Activated CD4-positive, alpha-beta T cell treated with anti-CD3 and anti-CD28 coated beads, Interleukin-2, amount 50 U/mL, for 16 hours (primary cell): ENCODE measurements at regions not wholly inside any gene's neighbourhood (a gene's known extent, or its start where the extent isn't known, plus 50 kb on each side); places are given as distances from the start of the nearest gene placed in this dataset.
A peak's percentile ranks its signal among the peaks of the same experiment; 100 is the strongest.

Experiments used
- DNase-seq: peaks from one replicate; pipeline ENCODE4 v3.0.0-alpha.2; 2020

DNA sequence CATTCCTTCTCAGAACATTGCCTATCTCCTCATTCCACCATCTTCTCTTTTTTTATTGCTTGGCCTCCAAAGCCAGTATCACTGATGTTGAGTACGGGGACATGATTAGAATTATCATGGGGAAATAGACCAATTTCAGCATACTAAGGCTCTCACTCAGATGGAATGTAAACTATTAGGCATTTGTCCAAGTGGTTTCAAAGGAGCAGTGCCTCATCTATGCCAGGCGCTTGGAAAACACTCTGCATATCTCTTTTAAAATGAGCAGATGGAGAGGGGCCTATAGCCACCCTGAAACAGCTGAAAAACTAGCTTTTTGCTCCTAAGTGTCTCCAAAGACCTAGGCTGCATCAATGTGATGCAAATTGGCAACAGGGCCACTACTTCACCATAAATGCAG lies 150.8 kb upstream of the DIPK2B start:
- DNase-seq, result no peak

DNA sequence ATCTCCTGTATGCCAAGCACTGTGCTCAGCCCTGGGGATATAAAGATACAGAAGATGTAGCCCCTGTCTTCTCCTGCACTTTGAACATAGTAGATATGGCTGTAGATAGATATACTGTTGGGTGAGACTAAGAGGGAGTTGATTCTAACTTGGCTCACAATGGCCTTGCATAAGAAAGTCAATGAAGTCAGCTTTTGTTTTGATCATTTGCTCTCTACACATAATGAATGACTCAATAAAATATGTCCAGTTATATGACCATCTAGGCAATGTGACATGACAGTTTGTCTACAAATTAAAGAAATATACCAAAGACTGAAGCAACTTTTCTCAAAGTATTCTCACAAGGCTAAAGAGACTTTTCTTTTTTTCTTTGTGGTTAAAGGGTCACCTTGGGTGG lies 147.6 kb upstream of the DIPK2B start:
- no peak for DNase-seq

- DNase-seq, result no peak
Measured at GRCh38 chrX:45347877-45348276, 147.2 kb upstream of the DIPK2B start.

DNA sequence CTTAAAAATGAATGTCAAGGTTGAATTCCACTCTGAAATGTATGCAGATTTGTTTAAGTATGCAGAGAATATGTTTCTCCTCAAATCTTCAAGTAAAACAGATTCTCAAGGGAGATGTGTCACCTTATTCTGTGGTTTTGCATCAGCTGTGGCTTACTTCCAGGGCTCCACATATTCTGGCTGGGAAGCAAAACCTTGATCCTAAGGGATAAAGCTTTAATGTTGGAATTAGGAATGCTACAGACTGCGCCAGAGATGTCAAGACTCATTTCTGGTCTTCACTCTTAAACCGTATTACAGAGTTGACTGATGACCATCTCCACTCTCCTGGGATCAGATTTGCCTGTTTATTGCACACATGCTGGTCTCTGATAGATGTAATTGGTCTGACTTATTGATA lies 143.9 kb upstream of the DIPK2B start:
- no peak for DNase-seq

DNA sequence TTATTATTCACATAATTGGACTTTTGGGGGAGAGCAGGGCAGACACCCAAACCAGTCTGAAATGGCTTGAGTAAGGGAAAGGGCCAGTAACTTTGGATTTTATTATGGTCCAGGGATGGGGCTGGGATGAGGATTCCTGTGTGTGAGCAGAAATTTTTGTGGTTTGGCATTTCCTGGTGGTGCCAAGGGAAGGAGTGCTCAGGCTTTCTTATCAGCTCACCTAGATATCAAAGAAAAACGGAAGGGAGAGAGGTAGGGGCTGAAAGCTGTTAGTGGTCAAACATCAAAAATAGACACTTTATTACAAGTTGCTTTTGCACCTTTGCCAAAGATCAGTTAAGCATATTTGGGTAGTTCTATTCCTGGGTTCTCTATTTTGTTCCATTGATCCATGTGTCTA lies 128.5 kb upstream of the DIPK2B start:
- DNase-seq, result no peak

DNA sequence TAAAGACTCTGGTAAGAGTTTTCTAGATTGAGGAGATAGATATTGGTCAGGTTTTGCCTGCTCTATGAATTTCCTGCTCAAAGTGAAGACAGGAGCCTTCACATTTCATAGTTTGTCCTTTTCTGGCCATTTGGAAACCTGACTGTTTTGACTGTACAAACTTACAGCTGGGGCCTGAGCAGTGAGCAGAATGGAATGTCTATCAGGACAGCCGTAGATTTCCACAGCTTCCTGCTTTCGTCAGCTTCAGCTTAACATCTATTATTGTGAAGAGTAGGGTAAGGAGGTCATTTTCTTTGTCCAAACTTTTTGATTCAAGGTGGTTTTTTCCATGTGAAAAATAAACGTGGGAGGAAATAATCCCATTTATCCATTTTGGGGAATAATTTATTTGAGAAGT lies 124.3 kb upstream of the DIPK2B start:
- DNase-seq, result no peak

DNA sequence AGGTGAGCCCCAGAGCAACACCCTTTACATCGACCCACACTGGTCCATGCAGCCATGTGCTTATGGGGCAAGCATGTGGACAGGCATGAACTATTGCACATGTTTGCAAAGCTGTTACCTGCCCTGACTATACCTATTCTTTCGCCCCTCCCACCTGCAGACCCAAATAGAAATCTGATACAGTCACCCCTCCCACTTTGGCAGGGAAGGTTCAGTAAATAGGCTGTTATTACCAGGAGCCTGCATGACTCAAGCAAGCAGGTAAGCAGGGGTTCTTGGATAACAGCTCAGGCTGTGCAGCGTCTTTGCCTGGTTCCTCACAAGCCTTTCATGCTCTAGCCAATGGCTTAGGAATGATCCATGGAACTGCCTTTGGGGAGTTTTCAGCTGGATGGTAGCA lies 122.7 kb upstream of the DIPK2B start:
- DNase-seq, result no peak

- DNase-seq, result no peak
Measured at GRCh38 chrX:45322820-45323219, 122.1 kb upstream of the DIPK2B start.

GRCh38 chrX:45322382-45322781 lies 121.7 kb upstream of the DIPK2B start:
- DNase-seq, result peak; percentile 26

- DNase-seq, result no peak
Measured at GRCh38 chrX:45320191-45320590, 119.5 kb upstream of the DIPK2B start.

DNA sequence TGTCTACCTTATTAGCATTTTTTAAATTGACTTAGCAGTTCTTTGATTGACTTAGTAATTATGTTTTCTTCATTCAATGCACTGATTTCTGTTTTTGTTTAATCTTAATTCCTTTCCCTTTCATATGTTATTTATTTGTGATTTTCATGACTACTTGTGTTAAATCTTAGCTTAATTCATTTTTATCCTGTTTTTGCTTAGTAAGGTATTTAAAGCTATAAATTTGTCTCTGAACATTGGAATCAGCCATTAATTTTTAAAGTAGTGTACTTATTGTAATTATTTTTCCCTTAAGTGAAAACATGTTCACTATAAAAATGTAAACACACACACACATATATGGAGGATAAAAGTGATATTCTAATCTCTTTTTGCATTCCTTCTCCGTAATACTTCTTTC lies 109.1 kb upstream of the DIPK2B start:
- no peak for DNase-seq

DNA sequence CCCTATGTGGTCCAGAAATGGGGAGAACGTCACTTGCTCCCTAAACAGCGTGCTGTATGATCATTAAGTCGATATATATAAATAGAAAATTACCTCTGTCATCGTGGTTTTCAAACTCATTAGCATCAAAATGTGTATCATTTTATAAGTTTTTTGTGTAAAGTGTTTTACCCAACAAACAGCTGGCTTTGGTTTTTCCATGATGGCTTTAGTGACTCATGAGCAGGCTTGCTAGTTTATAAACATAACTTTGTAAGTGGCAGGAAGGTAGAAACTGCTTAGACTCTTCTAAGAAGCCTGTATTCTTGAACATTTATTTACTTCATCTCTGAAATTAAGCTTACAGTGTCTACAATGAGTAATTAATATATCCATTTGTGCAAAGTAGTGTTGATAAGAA lies 108.4 kb upstream of the DIPK2B start:
- DNase-seq, result no peak

DNA sequence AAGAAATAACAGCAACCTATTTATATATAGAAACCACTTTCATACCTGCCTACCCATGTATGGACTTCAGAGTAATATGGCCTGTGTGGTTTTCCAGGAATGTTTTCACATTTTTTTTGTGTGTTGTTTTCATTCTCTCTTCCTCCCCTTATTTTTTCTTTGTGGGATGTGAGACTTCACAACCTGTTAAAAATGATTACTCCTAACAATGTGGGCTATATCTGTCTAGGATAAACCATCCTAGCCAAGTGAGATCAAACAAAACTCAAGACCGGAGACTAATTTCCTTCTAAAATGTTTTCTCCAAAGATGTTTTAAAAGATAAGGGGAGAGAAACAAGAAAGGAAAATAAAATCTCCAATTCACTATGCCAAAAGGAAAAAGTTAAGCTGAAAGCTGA lies 106.1 kb upstream of the DIPK2B start:
- DNase-seq, result no peak

- no peak for DNase-seq
Measured at GRCh38 chrX:45300638-45301037, 100.0 kb upstream of the DIPK2B start.

DNA sequence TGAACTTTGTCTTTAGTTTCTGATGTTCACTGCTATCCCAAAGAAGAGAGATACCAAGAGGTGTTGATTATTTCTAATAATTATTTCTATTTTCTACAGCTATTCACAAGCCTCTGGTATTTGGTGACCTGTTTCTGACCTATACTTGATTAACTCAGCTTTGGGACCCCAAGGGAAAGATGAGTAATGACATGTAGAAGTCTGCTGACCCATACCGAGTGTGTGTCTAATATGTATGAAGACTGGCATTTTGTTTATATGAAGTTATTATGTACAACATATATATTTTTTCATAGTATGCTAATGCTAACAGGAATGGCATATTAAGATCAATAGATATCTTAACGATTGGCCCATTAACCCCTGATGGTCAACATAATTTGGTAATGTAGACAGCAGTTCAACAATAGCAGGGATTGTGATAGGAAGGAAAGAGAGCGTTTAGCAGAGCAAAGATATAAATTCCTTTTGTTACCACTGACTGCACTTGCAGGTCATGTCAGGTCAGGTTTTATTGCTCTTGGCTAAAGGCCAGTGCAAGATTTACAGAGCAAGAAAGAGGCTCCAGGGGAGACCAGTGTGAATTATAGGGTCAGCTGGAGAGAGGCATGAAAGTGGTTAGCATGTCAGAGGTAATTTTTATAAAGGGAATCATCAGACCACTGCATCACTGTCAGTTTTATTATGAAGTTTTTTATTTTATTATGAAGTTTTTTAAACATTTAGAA lies 94.7 kb upstream of the DIPK2B start:
- DNase-seq, result no peak

- no peak for DNase-seq
Measured at GRCh38 chrX:45274576-45274975, 73.9 kb upstream of the DIPK2B start.

GRCh38 chrX:45267007-45267406 lies 66.3 kb upstream of the DIPK2B start:
- no peak for DNase-seq

DNA sequence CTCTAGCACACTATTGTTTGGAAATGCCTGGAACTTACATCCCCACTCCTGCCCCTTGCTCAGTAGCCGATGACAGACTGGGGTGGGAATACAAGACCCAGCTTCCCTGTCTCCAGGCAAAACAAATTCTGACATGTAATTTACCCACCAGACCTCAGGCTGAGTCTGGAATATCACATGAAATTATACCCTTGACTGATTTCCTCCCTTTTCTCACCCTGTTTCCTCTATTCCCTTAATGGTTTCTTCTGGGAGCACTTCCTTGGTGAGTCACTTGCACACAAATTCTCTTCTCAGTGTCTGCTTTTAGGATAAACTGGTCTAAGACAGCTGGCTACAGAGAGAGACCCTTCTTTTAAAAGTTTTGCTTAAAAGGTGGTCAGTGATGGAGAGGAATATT lies 65.8 kb upstream of the DIPK2B start:
- DNase-seq, result no peak

- no peak for DNase-seq
Measured at GRCh38 chrX:45264865-45265264, 64.2 kb upstream of the DIPK2B start.

GRCh38 chrX:45261471-45261870 lies 60.8 kb upstream of the DIPK2B start:
- DNase-seq, result no peak

DNA sequence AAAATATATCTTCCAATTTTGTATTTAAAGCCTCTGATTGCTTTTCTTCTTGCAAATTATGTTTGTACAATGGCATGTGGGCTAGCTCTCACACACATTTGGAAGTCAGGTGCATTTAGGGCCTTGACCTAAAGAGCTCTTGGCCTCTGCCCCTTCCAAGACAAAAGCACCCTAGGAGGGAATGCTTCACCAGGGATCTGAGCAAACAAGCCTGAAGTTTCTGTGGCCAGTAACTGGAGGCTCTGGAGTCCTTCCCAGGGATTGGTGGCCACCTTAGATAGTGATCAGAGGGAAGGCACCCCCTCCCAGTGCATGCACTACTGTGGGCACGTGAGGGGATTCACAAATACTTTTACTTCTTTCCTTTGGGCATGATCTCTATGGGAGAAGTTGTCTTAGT lies 60.3 kb upstream of the DIPK2B start:
- no peak for DNase-seq

- no peak for DNase-seq
Measured at GRCh38 chrX:45258731-45259402, 58.2 kb upstream of the DIPK2B start.
